Natural killer cell (primary cell): ENCODE measurements at regions not wholly inside any gene's neighbourhood (a gene's known extent, or its start where the extent isn't known, plus 50 kb on each side); places are given as distances from the start of the nearest gene placed in this dataset.

Experiments used
- ATAC-seq, 3 donors: fragments of 150-1000 bp in 2 of 3; fragments of 200-7000 bp in 1 of 3; cut with Tn5 transposase; 1 replicate in 1 of 3; 2 replicates in 2 of 3; pipeline ENCODE4 v1.10.0; 2021; ENCODE audit warnings: mild to moderate bottlenecking in 2 of 3, moderate library complexity in 2 of 3
- DNase-seq, 2 donors: peaks; one replicate each; pipeline versions ENCODE4 v3.0.0 to v3.0.0-alpha.2; 2013 to 2021; ENCODE audit warnings: mixed read lengths in 1 of 2
- H3K27ac ChIP-seq: one replicate; pipeline ENCODE4 v1.5.1; 2013; ENCODE audit warnings: mild to moderate bottlenecking, low read length
- H3K27me3 ChIP-seq: one replicate; pipeline ENCODE4 v1.6.1; 2013; ENCODE audit warnings: low read length; ENCODE audit not compliant: control insufficient read depth, insufficient read depth
- H3K36me3 ChIP-seq: one replicate; pipeline ENCODE4 v1.6.1; 2013; ENCODE audit warnings: low read length; ENCODE audit not compliant: control insufficient read depth, insufficient read depth
- H3K4me1 ChIP-seq: one replicate; pipeline ENCODE4 v1.6.1; 2013; ENCODE audit warnings: low read length; ENCODE audit not compliant: control insufficient read depth, insufficient read depth
- H3K4me3 ChIP-seq: one replicate; pipeline ENCODE4 v1.5.1; 2013; ENCODE audit warnings: low read length
- H3K9me3 ChIP-seq: one replicate; pipeline ENCODE4 v1.6.1; 2013; ENCODE audit warnings: low read length; ENCODE audit not compliant: control insufficient read depth, insufficient read depth
- H3K27ac Mint-ChIP-seq, 2 donors: one replicate each; pipeline ENCODE4 v1.8.0; 2022; ENCODE audit warnings: mild to moderate bottlenecking in 2 of 2, mixed read lengths in 2 of 2, moderate library complexity in 1 of 2
- H3K27me3 Mint-ChIP-seq, 2 donors: one replicate each; pipeline ENCODE4 v1.8.0; 2022; ENCODE audit warnings: low read depth in 2 of 2, mixed read lengths in 2 of 2
- H3K36me3 Mint-ChIP-seq: one replicate; pipeline ENCODE4 v1.8.0; 2022; ENCODE audit warnings: mixed read lengths
- H3K4me1 Mint-ChIP-seq, 2 donors: one replicate each; pipeline ENCODE4 v1.8.0; 2022; ENCODE audit warnings: mixed read lengths in 2 of 2
- H3K4me3 Mint-ChIP-seq: one replicate; pipeline ENCODE4 v1.8.0; 2022; ENCODE audit warnings: mild to moderate bottlenecking, moderate library complexity, mixed read lengths
- H3K9me3 Mint-ChIP-seq, 2 donors: one replicate each; pipeline ENCODE4 v1.8.0; 2022; ENCODE audit warnings: mixed read lengths in 2 of 2
- WGBS: methylation state at CpG from one replicate; pipeline ENCODE4 v1.1.7; 2013; ENCODE audit warnings: missing lambda C conversion rate; ENCODE audit not compliant: insufficient coverage; 5-methylcytosine and 5-hydroxymethylcytosine counted together
- intact Hi-C: fragments of 100-400 bp; cut with micrococcal nuclease; formaldehyde crosslinking; loops from one replicate; pipeline ENCODE4 v1.14.2; 2022
- TF ChIP-seq, protein P1 (sequence below): fragments of 200-600 bp; IDR thresholded peaks from one replicate; pipeline ENCODE4 v1.8.0; 2022; ENCODE audit warnings: antibody characterized with exemption

DNA sequence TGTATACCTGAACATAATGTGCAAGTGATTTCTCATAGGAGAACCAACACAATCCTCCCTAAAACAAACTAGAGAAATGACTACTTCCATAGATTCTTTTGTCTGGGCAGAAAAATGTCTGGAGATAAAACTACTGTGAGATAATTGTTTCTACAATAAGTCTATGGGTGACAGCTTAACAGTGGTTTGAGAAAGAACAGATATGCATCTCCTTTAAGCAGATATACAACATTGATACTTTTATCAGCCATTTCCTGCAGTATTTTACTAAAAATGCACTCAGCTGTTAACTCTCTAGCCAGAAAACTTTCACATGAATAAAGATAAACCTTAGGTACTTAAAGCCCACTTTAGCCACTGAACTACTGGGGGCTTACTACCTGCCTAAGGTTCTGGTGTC lies 1132.4 kb downstream of the EFNB2 start:
- Mint-ChIP-seq H3K9me3 (peaks cover 0 to 2% of the 10 kb centered on the region in 2 donors), H3K27me3 (no peaks in the 10 kb centered on the region), H3K27ac (no peak overlapping the region), H3K4me3 (no peak overlapping the region), H3K4me1 (no peaks in the 10 kb centered on the region), H3K36me3 (no peaks in the 10 kb centered on the region)
- no peak overlapping the region for H3K4me3 ChIP-seq
- DNase-seq (no peak), ATAC-seq (no peak)
- H3K4me1 ChIP-seq: no peaks in the 10 kb centered on the region
- intact Hi-C loops: no loop called here
- no peaks in the 10 kb centered on the region for H3K27me3 ChIP-seq
- TF ChIP-seq, protein P1, sequence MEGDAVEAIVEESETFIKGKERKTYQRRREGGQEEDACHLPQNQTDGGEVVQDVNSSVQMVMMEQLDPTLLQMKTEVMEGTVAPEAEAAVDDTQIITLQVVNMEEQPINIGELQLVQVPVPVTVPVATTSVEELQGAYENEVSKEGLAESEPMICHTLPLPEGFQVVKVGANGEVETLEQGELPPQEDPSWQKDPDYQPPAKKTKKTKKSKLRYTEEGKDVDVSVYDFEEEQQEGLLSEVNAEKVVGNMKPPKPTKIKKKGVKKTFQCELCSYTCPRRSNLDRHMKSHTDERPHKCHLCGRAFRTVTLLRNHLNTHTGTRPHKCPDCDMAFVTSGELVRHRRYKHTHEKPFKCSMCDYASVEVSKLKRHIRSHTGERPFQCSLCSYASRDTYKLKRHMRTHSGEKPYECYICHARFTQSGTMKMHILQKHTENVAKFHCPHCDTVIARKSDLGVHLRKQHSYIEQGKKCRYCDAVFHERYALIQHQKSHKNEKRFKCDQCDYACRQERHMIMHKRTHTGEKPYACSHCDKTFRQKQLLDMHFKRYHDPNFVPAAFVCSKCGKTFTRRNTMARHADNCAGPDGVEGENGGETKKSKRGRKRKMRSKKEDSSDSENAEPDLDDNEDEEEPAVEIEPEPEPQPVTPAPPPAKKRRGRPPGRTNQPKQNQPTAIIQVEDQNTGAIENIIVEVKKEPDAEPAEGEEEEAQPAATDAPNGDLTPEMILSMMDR: no peak
- no peaks in the 10 kb centered on the region for H3K36me3 ChIP-seq
- H3K9me3 ChIP-seq: no peaks in the 10 kb centered on the region
- no peak overlapping the region for H3K27ac ChIP-seq

DNA sequence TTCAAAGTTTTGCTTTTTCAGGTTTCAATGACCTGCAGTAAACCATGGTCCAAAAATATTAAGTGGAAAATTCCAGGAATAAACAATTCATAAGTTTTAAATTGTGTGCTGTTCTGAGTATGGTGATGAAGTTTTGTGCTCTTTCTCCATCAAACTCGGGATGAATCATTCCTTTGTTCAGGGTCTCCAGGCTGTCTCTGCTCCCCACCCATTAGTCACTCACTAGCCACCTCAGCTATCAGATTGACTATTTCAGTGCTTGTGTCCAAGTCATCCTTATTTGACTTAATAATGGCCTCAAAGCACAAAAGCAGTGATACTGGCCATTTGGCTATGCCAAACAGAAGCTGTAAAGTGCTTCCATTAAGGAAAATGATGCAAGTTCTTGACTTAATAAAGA lies 1140.4 kb downstream of the EFNB2 start:
- H3K4me1 ChIP-seq: no peaks in the 10 kb centered on the region
- TF ChIP-seq, protein P1: no peak
- H3K4me1 Mint-ChIP-seq: no peaks in the 10 kb centered on the region
- H3K27me3 ChIP-seq: no peaks in the 10 kb centered on the region
- H3K36me3 Mint-ChIP-seq: no peaks in the 10 kb centered on the region
- DNase-seq (no peak), ATAC-seq (no peak)
- no peaks in the 10 kb centered on the region for H3K36me3 ChIP-seq
- intact Hi-C loops: no loop called here
- WGBS: 69% methylated on average over 1 of the region's 1 CpG
- peaks cover 3% of the 10 kb centered on the region for H3K9me3 ChIP-seq
- H3K4me3 Mint-ChIP-seq: no peak overlapping the region
- H3K9me3 Mint-ChIP-seq: peaks cover 0 to 5% of the 10 kb centered on the region in 2 donors
- no peaks in the 10 kb centered on the region for H3K27me3 Mint-ChIP-seq
- no peak overlapping the region for H3K27ac Mint-ChIP-seq
- H3K4me3 ChIP-seq: no peak overlapping the region
- H3K27ac ChIP-seq: no peak overlapping the region

DNA sequence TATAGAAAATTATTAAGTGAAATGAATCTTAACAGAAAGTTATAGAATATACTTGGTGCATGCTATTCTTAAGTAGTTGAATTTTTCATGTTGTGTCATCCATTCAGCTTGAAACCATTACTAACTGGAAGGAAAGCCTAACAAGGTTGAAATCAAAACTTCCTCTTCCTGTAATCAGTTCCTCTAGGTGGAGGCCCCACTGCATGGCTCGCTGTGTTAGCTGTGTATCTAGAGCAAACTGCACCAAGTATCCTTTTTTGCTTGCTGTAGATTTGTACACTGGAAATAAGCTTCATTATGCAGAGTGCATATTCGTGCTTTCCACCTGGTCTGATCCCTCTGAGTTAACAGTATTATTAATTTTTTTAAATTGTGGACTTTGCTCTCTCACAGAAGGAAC lies 1146.1 kb downstream of the EFNB2 start:
- Mint-ChIP-seq H3K27me3 (no peaks in the 10 kb centered on the region), H3K36me3 (no peaks in the 10 kb centered on the region), H3K9me3 (peaks cover 0 to 3% of the 10 kb centered on the region in 2 donors), H3K4me3 (no peak overlapping the region), H3K27ac (no peak overlapping the region), H3K4me1 (no peaks in the 10 kb centered on the region)
- Histone ChIP-seq H3K9me3 (peaks cover 3% of the 10 kb centered on the region), H3K27ac (no peak overlapping the region), H3K27me3 (no peaks in the 10 kb centered on the region), H3K36me3 (no peaks in the 10 kb centered on the region), H3K4me1 (no peaks in the 10 kb centered on the region), H3K4me3 (no peak overlapping the region)
- TF ChIP-seq, protein P1: no peak
- intact Hi-C loops: no loop called here
- DNase-seq (no peak), ATAC-seq (no peak)
- WGBS: 72% methylated on average over 2 of the region's 2 CpGs

DNA sequence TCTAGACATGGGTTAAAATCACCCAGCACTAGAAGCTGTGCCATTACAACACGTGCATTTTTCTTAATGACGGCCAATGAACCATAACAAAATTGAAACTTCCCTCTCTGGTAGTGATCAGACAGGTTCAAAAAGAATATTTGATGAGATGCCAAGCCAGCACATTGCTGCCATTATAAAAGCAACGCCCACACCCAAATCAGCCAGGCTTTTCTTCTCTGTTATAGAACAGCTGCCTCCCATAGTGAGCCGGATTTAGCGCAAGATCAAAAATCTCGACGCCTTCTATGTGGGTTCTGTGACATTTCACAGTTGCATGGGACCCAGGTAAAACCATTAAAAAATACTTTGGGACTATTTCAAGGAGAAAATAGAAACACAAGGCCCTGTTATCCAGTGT lies 1158.0 kb downstream of the EFNB2 start:
- Mint-ChIP-seq H3K4me1 (no peaks in the 10 kb centered on the region), H3K9me3 (peaks cover 2 to 6% of the 10 kb centered on the region in 2 donors), H3K36me3 (no peaks in the 10 kb centered on the region), H3K27me3 (no peaks in the 10 kb centered on the region), H3K27ac (no peak overlapping the region), H3K4me3 (no peak overlapping the region)
- H3K36me3 ChIP-seq: no peaks in the 10 kb centered on the region
- H3K27ac ChIP-seq: no peak overlapping the region
- no peaks in the 10 kb centered on the region for H3K27me3 ChIP-seq
- H3K4me1 ChIP-seq: no peaks in the 10 kb centered on the region
- WGBS: 88% methylated on average over 7 of the region's 7 CpGs
- ATAC-seq (no peak), DNase-seq (no peak)
- no peak overlapping the region for H3K4me3 ChIP-seq
- TF ChIP-seq, protein P1: no peak
- no peaks in the 10 kb centered on the region for H3K9me3 ChIP-seq
- intact Hi-C loops: no loop called here
